Natural killer cell (primary cell): ENCODE measurements at regions not wholly inside any gene's neighbourhood (a gene's known extent, or its start where the extent isn't known, plus 50 kb on each side); places are given as distances from the start of the nearest gene placed in this dataset.

Source experiments
- ATAC-seq, 3 donors: fragments of 150-1000 bp in 2 of 3; fragments of 200-7000 bp in 1 of 3; cut with Tn5 transposase; 1 replicate in 1 of 3; 2 replicates in 2 of 3; pipeline ENCODE4 v1.10.0; 2021; ENCODE audit warnings: mild to moderate bottlenecking in 2 of 3, moderate library complexity in 2 of 3
- DNase-seq, 2 donors: peaks; one replicate each; pipeline versions ENCODE4 v3.0.0 to v3.0.0-alpha.2; 2013 to 2021; ENCODE audit warnings: mixed read lengths in 1 of 2
- H3K27ac ChIP-seq: one replicate; pipeline ENCODE4 v1.5.1; 2013; ENCODE audit warnings: mild to moderate bottlenecking, low read length
- H3K27me3 ChIP-seq: one replicate; pipeline ENCODE4 v1.6.1; 2013; ENCODE audit warnings: low read length; ENCODE audit not compliant: control insufficient read depth, insufficient read depth
- H3K36me3 ChIP-seq: one replicate; pipeline ENCODE4 v1.6.1; 2013; ENCODE audit warnings: low read length; ENCODE audit not compliant: control insufficient read depth, insufficient read depth
- H3K4me1 ChIP-seq: one replicate; pipeline ENCODE4 v1.6.1; 2013; ENCODE audit warnings: low read length; ENCODE audit not compliant: control insufficient read depth, insufficient read depth
- H3K4me3 ChIP-seq: one replicate; pipeline ENCODE4 v1.5.1; 2013; ENCODE audit warnings: low read length
- H3K9me3 ChIP-seq: one replicate; pipeline ENCODE4 v1.6.1; 2013; ENCODE audit warnings: low read length; ENCODE audit not compliant: control insufficient read depth, insufficient read depth
- H3K27ac Mint-ChIP-seq, 2 donors: one replicate each; pipeline ENCODE4 v1.8.0; 2022; ENCODE audit warnings: mild to moderate bottlenecking in 2 of 2, mixed read lengths in 2 of 2, moderate library complexity in 1 of 2
- H3K27me3 Mint-ChIP-seq, 2 donors: one replicate each; pipeline ENCODE4 v1.8.0; 2022; ENCODE audit warnings: low read depth in 2 of 2, mixed read lengths in 2 of 2
- H3K36me3 Mint-ChIP-seq: one replicate; pipeline ENCODE4 v1.8.0; 2022; ENCODE audit warnings: mixed read lengths
- H3K4me1 Mint-ChIP-seq, 2 donors: one replicate each; pipeline ENCODE4 v1.8.0; 2022; ENCODE audit warnings: mixed read lengths in 2 of 2
- H3K4me3 Mint-ChIP-seq: one replicate; pipeline ENCODE4 v1.8.0; 2022; ENCODE audit warnings: mild to moderate bottlenecking, moderate library complexity, mixed read lengths
- H3K9me3 Mint-ChIP-seq, 2 donors: one replicate each; pipeline ENCODE4 v1.8.0; 2022; ENCODE audit warnings: mixed read lengths in 2 of 2
- WGBS: methylation state at CpG from one replicate; pipeline ENCODE4 v1.1.7; 2013; ENCODE audit warnings: missing lambda C conversion rate; ENCODE audit not compliant: insufficient coverage; 5-methylcytosine and 5-hydroxymethylcytosine counted together
- intact Hi-C: fragments of 100-400 bp; cut with micrococcal nuclease; formaldehyde crosslinking; loops from one replicate; pipeline ENCODE4 v1.14.2; 2022
- TF ChIP-seq, protein P1 (sequence below): fragments of 200-600 bp; IDR thresholded peaks from one replicate; pipeline ENCODE4 v1.8.0; 2022; ENCODE audit warnings: antibody characterized with exemption

DNA sequence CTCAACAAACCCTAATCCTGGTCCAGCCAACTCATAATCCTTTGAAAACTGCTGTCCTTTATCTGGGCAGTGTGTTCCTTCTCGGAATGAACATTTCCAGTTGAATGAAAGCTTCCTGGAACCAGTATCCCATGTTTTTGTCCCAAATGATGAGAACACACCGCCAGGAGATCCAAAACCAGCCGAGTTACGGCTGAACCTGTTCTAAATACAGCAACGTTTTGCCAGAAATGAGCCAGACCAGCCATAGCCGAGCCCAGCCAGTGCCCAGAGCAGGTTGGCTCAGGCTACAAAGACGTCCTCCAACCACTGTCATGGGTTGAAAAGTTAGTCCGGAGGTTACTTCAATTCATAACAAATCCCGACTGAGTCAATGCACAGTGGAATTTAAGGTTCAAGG lies 67.6 kb upstream of the FOXF1 start:
- intact Hi-C loops, result no loop called here
- TF ChIP-seq, protein P1, sequence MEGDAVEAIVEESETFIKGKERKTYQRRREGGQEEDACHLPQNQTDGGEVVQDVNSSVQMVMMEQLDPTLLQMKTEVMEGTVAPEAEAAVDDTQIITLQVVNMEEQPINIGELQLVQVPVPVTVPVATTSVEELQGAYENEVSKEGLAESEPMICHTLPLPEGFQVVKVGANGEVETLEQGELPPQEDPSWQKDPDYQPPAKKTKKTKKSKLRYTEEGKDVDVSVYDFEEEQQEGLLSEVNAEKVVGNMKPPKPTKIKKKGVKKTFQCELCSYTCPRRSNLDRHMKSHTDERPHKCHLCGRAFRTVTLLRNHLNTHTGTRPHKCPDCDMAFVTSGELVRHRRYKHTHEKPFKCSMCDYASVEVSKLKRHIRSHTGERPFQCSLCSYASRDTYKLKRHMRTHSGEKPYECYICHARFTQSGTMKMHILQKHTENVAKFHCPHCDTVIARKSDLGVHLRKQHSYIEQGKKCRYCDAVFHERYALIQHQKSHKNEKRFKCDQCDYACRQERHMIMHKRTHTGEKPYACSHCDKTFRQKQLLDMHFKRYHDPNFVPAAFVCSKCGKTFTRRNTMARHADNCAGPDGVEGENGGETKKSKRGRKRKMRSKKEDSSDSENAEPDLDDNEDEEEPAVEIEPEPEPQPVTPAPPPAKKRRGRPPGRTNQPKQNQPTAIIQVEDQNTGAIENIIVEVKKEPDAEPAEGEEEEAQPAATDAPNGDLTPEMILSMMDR, result no peak
- Mint-ChIP-seq H3K4me3 (no peak overlapping the region), H3K27ac (no peak overlapping the region), H3K36me3 (no peaks in the 10 kb centered on the region), H3K4me1 (peaks cover 0 to 5% of the 10 kb centered on the region in 2 donors), H3K27me3 (peaks cover 11 to 14% of the 10 kb centered on the region in 2 donors), H3K9me3 (no peaks in the 10 kb centered on the region)
- 85% methylated on average over 9 of the region's 9 CpGs for WGBS
- H3K9me3 ChIP-seq, result no peaks in the 10 kb centered on the region
- no peaks in the 10 kb centered on the region for H3K36me3 ChIP-seq
- no peak overlapping the region for H3K4me3 ChIP-seq
- H3K27ac ChIP-seq, result no peak overlapping the region
- ATAC-seq (no peak), DNase-seq (no peak)
- H3K27me3 ChIP-seq, result no peaks in the 10 kb centered on the region
- no peaks in the 10 kb centered on the region for H3K4me1 ChIP-seq

DNA sequence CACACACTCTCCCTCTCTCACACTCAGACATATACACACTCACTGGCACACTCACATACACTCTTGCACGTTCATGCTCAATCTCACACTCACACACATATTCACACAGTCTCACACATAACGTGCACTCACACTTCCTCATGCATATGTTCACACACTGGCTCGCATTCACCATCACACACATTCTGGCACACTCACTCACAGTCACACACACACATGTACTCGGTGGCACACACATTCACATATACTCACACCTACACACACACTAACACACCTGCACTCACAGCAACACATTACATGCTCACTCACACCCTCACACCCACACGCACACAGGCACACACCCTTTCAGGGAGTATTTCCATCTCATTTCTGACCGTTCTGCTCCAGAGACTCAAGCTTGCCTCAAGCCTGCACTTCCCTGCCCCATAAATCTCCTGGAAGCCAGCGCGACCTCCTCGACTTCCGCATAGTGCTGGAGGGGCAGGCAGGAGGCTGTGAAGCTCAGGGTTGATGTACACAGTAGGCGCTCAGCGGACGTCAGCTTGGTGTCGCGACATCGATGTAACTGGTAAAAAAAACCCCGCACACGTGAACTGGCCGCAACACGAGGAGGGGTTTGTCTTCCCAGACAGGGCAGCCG lies 66.7 kb upstream of the FOXF1 start:
- Mint-ChIP-seq H3K27me3 (peaks cover 5 to 14% of the 10 kb centered on the region in 2 donors), H3K36me3 (no peaks in the 10 kb centered on the region), H3K4me3 (no peak overlapping the region), H3K9me3 (no peaks in the 10 kb centered on the region), H3K4me1 (peaks cover 0 to 6% of the 10 kb centered on the region in 2 donors), H3K27ac (no peak overlapping the region)
- Histone ChIP-seq H3K27me3 (no peaks in the 10 kb centered on the region), H3K4me1 (peaks cover under 1% of the 10 kb centered on the region), H3K27ac (no peak overlapping the region), H3K9me3 (no peaks in the 10 kb centered on the region), H3K4me3 (no peak overlapping the region), H3K36me3 (no peaks in the 10 kb centered on the region)
- DNase-seq, result no peak
- intact Hi-C loops, result no loop called here
- WGBS, result 27% methylated on average over 21 of the region's 21 CpGs
- peak in 1 of 3 donors; percentile 25 for ATAC-seq
- TF ChIP-seq, protein P1, result no peak

DNA sequence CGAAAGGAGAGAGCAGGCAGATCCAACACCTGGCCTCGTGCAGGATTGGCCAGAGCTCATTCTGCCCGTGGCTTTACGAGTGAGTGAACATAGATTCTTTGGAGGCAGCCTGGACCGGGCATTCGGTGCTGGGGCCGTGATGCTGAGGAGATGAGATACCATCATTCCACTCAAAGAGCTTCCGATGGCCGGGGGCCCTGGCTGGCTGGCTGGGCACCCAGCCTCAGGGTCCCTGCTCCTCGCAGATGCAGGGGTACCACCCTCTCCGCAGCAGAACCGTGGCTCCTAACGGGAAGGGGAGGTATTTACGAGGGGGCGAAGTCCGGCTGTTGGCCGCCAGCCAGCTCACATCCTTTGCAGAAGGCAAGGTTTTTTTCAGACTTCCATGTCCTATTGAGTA lies 66.1 kb upstream of the FOXF1 start:
- H3K27ac Mint-ChIP-seq, result no peak overlapping the region
- peaks cover 5 to 14% of the 10 kb centered on the region in 2 donors for H3K27me3 Mint-ChIP-seq
- Histone ChIP-seq H3K27ac (no peak overlapping the region), H3K4me3 (no peak overlapping the region), H3K27me3 (no peaks in the 10 kb centered on the region), H3K4me1 (peaks cover 7% of the 10 kb centered on the region), H3K36me3 (no peaks in the 10 kb centered on the region), H3K9me3 (no peaks in the 10 kb centered on the region)
- ATAC-seq, result no peak
- TF ChIP-seq, protein P1, result no peak
- DNase-seq, result no peak
- peaks cover 4 to 12% of the 10 kb centered on the region in 2 donors for H3K4me1 Mint-ChIP-seq
- no peaks in the 10 kb centered on the region for H3K36me3 Mint-ChIP-seq
- WGBS, result 8% methylated on average over 17 of the region's 17 CpGs
- H3K4me3 Mint-ChIP-seq, result no peak overlapping the region
- H3K9me3 Mint-ChIP-seq, result no peaks in the 10 kb centered on the region
- intact Hi-C loops, result no loop called here

DNA sequence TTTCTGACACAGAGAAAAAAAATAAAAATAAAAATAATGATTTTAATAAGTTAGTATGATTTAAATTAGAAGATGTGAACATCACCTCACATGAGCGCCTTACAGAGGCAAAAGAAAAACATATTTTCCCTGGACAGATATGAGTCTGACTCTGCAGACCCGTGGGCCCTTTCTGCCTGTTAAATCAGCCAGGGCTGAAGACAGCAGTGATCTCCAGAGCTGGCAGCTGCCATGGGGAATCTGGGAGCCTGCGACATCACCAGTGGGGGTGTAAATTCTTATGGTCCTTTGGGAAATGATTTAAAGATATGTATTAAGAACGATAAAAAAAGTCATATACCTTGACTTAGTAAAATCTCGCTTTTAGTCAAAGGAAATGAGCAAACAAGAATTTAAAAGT lies 65.7 kb upstream of the FOXF1 start:
- H3K27ac ChIP-seq, result no peak overlapping the region
- H3K27me3 ChIP-seq, result no peaks in the 10 kb centered on the region
- Mint-ChIP-seq H3K4me1 (peaks cover 8 to 16% of the 10 kb centered on the region in 2 donors), H3K36me3 (no peaks in the 10 kb centered on the region), H3K27ac (no peak overlapping the region), H3K4me3 (no peak overlapping the region), H3K27me3 (peaks cover 5 to 17% of the 10 kb centered on the region in 2 donors), H3K9me3 (no peaks in the 10 kb centered on the region)
- DNase-seq (no peak), ATAC-seq (no peak)
- intact Hi-C loops, result no loop called here
- H3K4me1 ChIP-seq, result peaks cover 11% of the 10 kb centered on the region
- H3K36me3 ChIP-seq, result no peaks in the 10 kb centered on the region
- H3K4me3 ChIP-seq, result no peak overlapping the region
- TF ChIP-seq, protein P1, result no peak
- 77% methylated on average over 5 of the region's 5 CpGs for WGBS
- no peaks in the 10 kb centered on the region for H3K9me3 ChIP-seq
